Colonic mucosa (tissue), 4 donors: ENCODE measurements at regions not wholly inside any gene's neighbourhood (a gene's known extent, or its start where the extent isn't known, plus 50 kb on each side); places are given as distances from the start of the nearest gene placed in this dataset.

ENCODE experiments used
- DNase-seq: peaks from one replicate; pipeline ENCODE4 v3.0.0-alpha.2; 2020
- H3K27ac ChIP-seq: fragments of 200-600 bp; one replicate; pipeline ENCODE4 v1.8.0; 2021
- H3K27me3 ChIP-seq: fragments of 200-600 bp; one replicate; pipeline ENCODE4 v1.8.0; 2021
- H3K36me3 ChIP-seq: fragments of 200-600 bp; one replicate; pipeline ENCODE4 v1.8.0; 2021
- H3K4me1 ChIP-seq: fragments of 200-600 bp; one replicate; pipeline ENCODE4 v1.8.0; 2021; ENCODE audit warnings: mild to moderate bottlenecking
- H3K4me3 ChIP-seq: fragments of 200-600 bp; one replicate; pipeline ENCODE4 v1.8.0; 2021
- H3K9ac ChIP-seq, 2 donors: one replicate each; pipeline ENCODE4 v1.7.0; 2013; ENCODE audit warnings: control low read depth in 2 of 2, low read depth in 2 of 2, low read length in 2 of 2
- H3K9me3 ChIP-seq: fragments of 200-600 bp; one replicate; pipeline ENCODE4 v1.8.0; 2021
- intact Hi-C: fragments of 100-400 bp; cut with DNase I; formaldehyde crosslinking; loops from one replicate; pipeline ENCODE4 v1.14.1; 2022
- TF ChIP-seq, protein P1 (sequence below): fragments of 200-600 bp; IDR thresholded peaks from one replicate; pipeline ENCODE4 v1.8.0; 2022; ENCODE audit warnings: antibody characterized with exemption, mild to moderate bottlenecking
- donor health status: healthy.
- donor health status: DM: no; HTN: no; CAD: no.
- donor health status: DM: no; HTN: no; CAD: no.

- Histone ChIP-seq H3K4me1 (peaks cover 8% of the 10 kb centered on the region), H3K27me3 (no peaks in the 10 kb centered on the region), H3K9me3 (no peaks in the 10 kb centered on the region), H3K9ac (peak overlapping the region in 1 of 2 donors; percentile 15), H3K4me3 (no peak overlapping the region), H3K36me3 (no peaks in the 10 kb centered on the region), H3K27ac (no peak overlapping the region)
- TF ChIP-seq, protein P1, sequence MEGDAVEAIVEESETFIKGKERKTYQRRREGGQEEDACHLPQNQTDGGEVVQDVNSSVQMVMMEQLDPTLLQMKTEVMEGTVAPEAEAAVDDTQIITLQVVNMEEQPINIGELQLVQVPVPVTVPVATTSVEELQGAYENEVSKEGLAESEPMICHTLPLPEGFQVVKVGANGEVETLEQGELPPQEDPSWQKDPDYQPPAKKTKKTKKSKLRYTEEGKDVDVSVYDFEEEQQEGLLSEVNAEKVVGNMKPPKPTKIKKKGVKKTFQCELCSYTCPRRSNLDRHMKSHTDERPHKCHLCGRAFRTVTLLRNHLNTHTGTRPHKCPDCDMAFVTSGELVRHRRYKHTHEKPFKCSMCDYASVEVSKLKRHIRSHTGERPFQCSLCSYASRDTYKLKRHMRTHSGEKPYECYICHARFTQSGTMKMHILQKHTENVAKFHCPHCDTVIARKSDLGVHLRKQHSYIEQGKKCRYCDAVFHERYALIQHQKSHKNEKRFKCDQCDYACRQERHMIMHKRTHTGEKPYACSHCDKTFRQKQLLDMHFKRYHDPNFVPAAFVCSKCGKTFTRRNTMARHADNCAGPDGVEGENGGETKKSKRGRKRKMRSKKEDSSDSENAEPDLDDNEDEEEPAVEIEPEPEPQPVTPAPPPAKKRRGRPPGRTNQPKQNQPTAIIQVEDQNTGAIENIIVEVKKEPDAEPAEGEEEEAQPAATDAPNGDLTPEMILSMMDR: no peak
- intact Hi-C loops: loop anchor here (5.0 to 10.0 kb wide), 2 partner anchors 83 to 410 kb away; no protein-coding TSS in a partner anchor
- peak; percentile 45 for DNase-seq
Observed at GRCh38 chr22:25364736-25365241, 145.3 kb downstream of the CRYBB2 start.

GRCh38 chr22:25365491-25366261 is 146.2 kb downstream of the CRYBB2 start:
- Histone ChIP-seq H3K4me1 (peaks cover 8% of the 10 kb centered on the region), H3K4me3 (no peak overlapping the region), H3K9ac (no peak overlapping the region), H3K27me3 (no peaks in the 10 kb centered on the region), H3K27ac (no peak overlapping the region), H3K9me3 (no peaks in the 10 kb centered on the region), H3K36me3 (no peaks in the 10 kb centered on the region)
- intact Hi-C loops: loop anchor here (10.0 kb wide), 1 partner anchor 409 kb away; no protein-coding TSS in a partner anchor
- no peak for DNase-seq
- TF ChIP-seq, protein P1: no peak

DNA sequence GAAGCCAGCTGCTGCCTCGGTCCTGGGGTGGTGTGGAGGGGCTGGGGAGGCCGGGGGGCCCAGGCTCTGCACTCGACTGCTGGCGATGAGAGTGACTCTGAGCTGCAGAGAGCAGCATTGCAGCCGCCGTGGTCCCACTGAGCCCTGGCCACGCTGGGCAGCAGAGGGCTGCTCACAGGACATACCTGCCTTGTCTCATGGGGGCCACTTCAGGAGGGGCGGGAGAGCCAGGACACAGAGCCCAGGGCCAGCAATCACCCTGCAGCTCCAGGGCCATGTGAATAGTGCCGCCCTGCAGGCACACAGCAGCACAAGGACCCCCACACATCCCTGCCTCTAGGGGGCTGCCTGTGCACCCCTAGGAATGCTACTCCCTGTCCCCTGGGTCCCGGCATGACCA is 147.0 kb downstream of the CRYBB2 start:
- Histone ChIP-seq H3K4me3 (no peak overlapping the region), H3K4me1 (peaks cover 8% of the 10 kb centered on the region), H3K27me3 (no peaks in the 10 kb centered on the region), H3K9ac (no peak overlapping the region), H3K36me3 (no peaks in the 10 kb centered on the region), H3K9me3 (no peaks in the 10 kb centered on the region), H3K27ac (no peak overlapping the region)
- TF ChIP-seq, protein P1: no peak
- DNase-seq: no peak
- intact Hi-C loops: loop anchor here (10.0 kb wide), 1 partner anchor 408 kb away; no protein-coding TSS in a partner anchor

DNA sequence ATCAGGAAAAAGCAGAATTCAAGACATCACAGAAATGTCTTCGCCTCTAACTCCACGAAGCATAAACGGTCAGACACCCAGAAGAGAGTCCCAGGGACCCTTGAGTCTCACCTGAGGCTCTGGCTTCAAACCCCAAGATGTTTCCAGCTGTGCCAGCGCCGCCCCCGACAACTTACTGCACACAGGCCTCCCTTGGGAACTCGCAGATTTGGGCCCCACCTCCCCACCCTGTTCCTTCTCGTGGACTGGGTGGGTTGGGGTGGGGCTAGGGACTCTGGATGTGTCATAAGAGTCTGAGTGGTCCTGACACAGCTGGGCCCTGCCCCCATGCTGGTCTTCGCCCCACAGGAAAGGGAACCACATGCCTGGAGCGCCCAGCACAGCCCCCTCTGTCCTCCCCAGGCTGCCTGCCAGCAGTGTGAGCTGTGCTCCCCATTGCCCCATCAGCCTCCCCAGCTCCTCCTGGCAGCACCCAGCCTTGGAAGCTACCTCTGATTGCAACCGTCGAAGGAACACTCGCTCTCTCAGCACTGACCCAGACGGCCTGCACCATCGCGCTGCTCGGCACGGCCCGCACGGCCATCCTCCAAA is 147.5 kb downstream of the CRYBB2 start:
- DNase-seq: no peak
- H3K27ac ChIP-seq: no peak overlapping the region
- intact Hi-C loops: loop anchor here (10.0 kb wide), 1 partner anchor 408 kb away; no protein-coding TSS in a partner anchor
- peaks cover 8% of the 10 kb centered on the region for H3K4me1 ChIP-seq
- no peak overlapping the region for H3K9ac ChIP-seq
- no peak overlapping the region for H3K4me3 ChIP-seq
- no peaks in the 10 kb centered on the region for H3K36me3 ChIP-seq
- H3K27me3 ChIP-seq: no peaks in the 10 kb centered on the region
- H3K9me3 ChIP-seq: no peaks in the 10 kb centered on the region
- TF ChIP-seq, protein P1: no peak

GRCh38 chr22:25367756-25368155 is 148.3 kb downstream of the CRYBB2 start:
- TF ChIP-seq, protein P1: no peak
- Histone ChIP-seq H3K4me3 (no peak overlapping the region), H3K36me3 (no peaks in the 10 kb centered on the region), H3K9me3 (no peaks in the 10 kb centered on the region), H3K27me3 (no peaks in the 10 kb centered on the region), H3K9ac (peak overlapping the region in 1 of 2 donors; percentile 6), H3K4me1 (peaks cover 8% of the 10 kb centered on the region), H3K27ac (no peak overlapping the region)
- DNase-seq: no peak
- intact Hi-C loops: loop anchor here (10.0 kb wide), 1 partner anchor 407 kb away; no protein-coding TSS in a partner anchor
